SK-N-MC (cell line): ENCODE measurements at regions not wholly inside any gene's neighbourhood (a gene's known extent, or its start where the extent isn't known, plus 50 kb on each side); places are given as distances from the start of the nearest gene placed in this dataset.

Experiments
- EZH2 ChIP-seq: fragments of 200-600 bp; sonication (generic); IDR thresholded peaks from one replicate; pipeline ENCODE4 v1.6.1; 2017; ENCODE audit warnings: antibody characterized with exemption
- POLR2AphosphoS5 ChIP-seq: IDR thresholded peaks from 2 replicates; pipeline ENCODE4 v1.6.1; 2012; ENCODE audit warnings: mild to moderate bottlenecking, low read depth, low read length, borderline replicate concordance

- no peak for TF ChIP-seq POLR2AphosphoS5
- TF ChIP-seq EZH2: no peak
Observed at GRCh38 chr1:112239683-112240330, 156.2 kb upstream of the CTTNBP2NL start.
